ENCODE measurements at regions not wholly inside any gene's neighbourhood (a gene's known extent, or its start where the extent isn't known, plus 50 kb on each side); places are given as distances from the start of the nearest gene placed in this dataset.
"Not testable (repeated sequence)": the region's sequence is repeated elsewhere in the genome, so short reads cannot be mapped to it uniquely, and the experiment has no call there.

DNA sequence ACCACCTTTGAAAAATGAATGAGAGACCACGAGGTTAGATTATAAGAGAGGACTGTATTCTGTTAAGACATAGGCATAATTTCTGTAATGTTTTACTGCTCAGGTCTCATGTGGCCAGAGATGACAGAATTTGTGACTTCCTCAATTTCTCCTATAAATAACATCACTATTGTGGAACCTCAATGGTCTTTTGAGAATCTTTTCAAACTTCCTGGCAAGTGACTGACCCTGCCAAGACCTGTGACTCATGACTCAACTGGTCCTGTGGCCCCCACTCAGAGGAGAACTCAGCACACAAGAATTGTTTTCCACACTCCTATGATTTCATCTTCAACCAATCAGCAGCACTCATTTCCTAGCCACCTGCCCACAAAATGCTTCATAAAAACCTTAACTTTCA, 508.2 kb upstream of the ATP2B1 start:
- no peak overlapping the region for H3K4me3 Mint-ChIP-seq
- H3K27ac Mint-ChIP-seq, result no peak overlapping the region
- H3K4me1 Mint-ChIP-seq (ENCODE audit: low read depth), result no peaks in the 10 kb centered on the region
- CTCF ChIA-PET, result no interaction called here
- intact Hi-C loops (cut with micrococcal nuclease), result no loop called here
- H3K36me3 Mint-ChIP-seq (ENCODE audit: low read depth), result no peaks in the 10 kb centered on the region
- peaks cover 9% of the 10 kb centered on the region for H3K27me3 Mint-ChIP-seq (ENCODE audit: low read depth)
- peaks cover 1% of the 10 kb centered on the region for H3K9me3 Mint-ChIP-seq
- DNase-seq, result no peak

DNA sequence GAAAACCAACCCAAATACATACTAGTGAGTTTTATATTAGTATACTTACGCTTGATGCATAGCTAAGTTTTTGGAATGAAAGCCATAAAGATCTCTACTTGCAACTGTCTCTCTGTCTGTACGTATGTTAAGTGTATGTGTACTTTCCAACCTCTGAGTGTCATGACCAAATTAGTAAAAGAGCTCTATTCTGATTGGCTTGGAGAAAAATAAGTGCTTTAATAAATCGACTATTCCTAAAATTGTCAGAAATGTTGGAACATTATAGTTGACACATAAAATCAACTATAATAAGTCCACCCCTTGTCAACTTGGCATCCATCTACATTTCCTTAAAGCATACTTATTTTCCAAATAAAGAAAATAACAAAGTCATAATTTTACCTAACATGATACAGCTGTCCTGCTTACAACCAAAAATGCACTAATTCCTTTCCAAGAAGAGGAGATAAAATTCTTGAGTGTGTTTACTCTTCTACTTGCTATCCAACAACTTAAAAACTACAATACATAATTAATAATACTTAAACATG, 507.4 kb upstream of the ATP2B1 start:
- intact Hi-C loops (cut with micrococcal nuclease), result no loop called here
- no peak overlapping the region for H3K27ac Mint-ChIP-seq
- H3K4me1 Mint-ChIP-seq (ENCODE audit: low read depth), result no peaks in the 10 kb centered on the region
- no peaks in the 10 kb centered on the region for H3K36me3 Mint-ChIP-seq (ENCODE audit: low read depth)
- no peak for DNase-seq
- H3K9me3 Mint-ChIP-seq, result peaks cover 1% of the 10 kb centered on the region
- peaks cover 9% of the 10 kb centered on the region for H3K27me3 Mint-ChIP-seq (ENCODE audit: low read depth)
- no peak overlapping the region for H3K4me3 Mint-ChIP-seq
- CTCF ChIA-PET, result no interaction called here

DNA sequence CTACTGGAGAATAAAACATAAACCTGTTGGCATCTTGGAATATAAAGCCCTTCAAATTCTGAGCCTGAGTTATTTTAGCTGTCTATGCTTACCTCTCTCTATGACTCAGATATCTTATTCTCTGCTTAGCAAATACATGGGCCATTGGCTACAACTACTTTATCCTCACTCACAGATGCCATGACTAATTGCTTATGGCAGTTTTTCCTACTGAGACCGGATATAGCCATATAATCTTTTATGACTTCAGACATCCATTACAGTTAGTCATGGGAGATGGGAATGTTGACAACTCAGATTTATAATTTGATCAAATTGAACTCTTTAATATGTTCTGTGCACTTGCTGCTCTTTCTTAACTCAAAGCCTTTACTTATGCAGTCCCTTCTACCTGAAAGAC, 502.4 kb upstream of the ATP2B1 start:
- H3K36me3 Mint-ChIP-seq (ENCODE audit: low read depth), result no peaks in the 10 kb centered on the region
- peaks cover 4% of the 10 kb centered on the region for H3K27me3 Mint-ChIP-seq (ENCODE audit: low read depth)
- CTCF ChIA-PET, result no interaction called here
- H3K9me3 Mint-ChIP-seq, result peaks cover 16% of the 10 kb centered on the region
- H3K27ac Mint-ChIP-seq, result no peak overlapping the region
- intact Hi-C loops (cut with micrococcal nuclease), result no loop called here
- H3K4me3 Mint-ChIP-seq, result no peak overlapping the region
- H3K4me1 Mint-ChIP-seq (ENCODE audit: low read depth), result no peaks in the 10 kb centered on the region
- DNase-seq, result no peak

DNA sequence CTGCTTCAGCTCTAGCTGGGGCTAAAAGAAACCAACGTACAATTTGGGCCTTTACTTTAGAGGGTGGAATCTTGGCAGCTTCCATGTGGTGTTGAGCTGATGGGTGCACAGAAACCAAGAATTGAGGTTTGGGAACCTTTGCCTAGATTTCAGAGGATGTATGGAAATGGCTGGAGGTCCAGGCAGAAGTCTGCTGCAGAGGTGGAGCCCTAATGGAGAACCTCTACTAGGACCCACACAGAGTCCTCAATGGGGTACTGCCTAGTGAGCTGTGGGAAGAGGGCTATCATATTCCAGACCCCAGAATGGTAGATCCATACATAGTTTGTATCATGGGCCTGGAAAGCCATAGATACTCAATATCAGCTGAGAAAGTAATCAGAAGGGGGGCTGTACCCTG, 500.4 kb upstream of the ATP2B1 start:
- CTCF ChIA-PET, result no interaction called here

DNA sequence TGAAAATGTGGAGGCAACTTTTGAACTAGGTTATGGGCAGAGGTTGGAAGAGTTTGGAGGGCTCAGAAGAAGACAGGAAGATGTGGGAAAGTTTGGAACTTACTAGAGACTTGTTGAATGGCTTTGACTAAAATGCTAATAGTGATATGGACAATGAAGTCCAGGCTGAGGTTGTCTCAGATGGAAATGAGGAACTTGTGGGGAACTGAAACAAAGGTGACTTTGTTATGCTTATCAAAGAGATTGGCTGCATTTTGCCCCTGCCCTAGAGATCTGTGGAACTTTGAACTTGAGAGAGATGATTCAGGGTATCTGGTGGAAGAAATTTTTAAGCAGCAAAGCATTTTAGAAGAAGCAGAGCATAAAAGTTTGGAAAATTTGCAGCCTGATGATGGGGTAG, 499.7 kb upstream of the ATP2B1 start:
- peaks cover 16% of the 10 kb centered on the region for H3K9me3 Mint-ChIP-seq
- intact Hi-C loops (cut with micrococcal nuclease); DNase-seq; CTCF ChIA-PET; H3K4me1 Mint-ChIP-seq (ENCODE audit: low read depth); H3K4me3 Mint-ChIP-seq; H3K36me3 Mint-ChIP-seq (ENCODE audit: low read depth); H3K27me3 Mint-ChIP-seq (ENCODE audit: low read depth); H3K27ac Mint-ChIP-seq: not testable (repeated sequence)

More for the DNA sequence above, 500.4 kb upstream of the ATP2B1 start:
- intact Hi-C loops (cut with micrococcal nuclease), result no loop called here
- Mint-ChIP-seq H3K4me1 (ENCODE audit: low read depth) (no peaks in the 10 kb centered on the region), H3K9me3 (peaks cover 16% of the 10 kb centered on the region), H3K36me3 (ENCODE audit: low read depth) (no peaks in the 10 kb centered on the region), H3K27ac (no peak overlapping the region), H3K4me3 (no peak overlapping the region), H3K27me3 (ENCODE audit: low read depth) (no peaks in the 10 kb centered on the region)
- DNase-seq, result no peak

DNA sequence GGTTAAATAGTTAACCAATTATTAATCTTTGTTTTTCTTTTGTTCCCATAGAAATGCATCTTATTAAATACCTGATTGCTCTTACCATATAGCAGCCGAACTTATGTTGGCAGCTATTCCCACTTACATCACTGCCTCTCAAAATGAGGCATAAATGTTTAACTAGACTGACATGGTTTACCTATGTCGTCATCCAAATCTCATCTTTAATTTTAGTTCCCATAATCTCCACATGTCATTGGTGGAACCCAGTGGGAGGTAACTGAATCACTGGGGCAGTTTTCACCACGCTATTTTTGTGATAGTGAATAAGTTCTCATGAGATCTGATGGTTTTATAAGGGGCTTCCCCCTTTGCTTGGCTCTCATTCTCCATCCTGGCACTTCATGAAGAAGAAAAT, 499.2 kb upstream of the ATP2B1 start:
- intact Hi-C loops (cut with micrococcal nuclease), result no loop called here
- Mint-ChIP-seq H3K36me3 (ENCODE audit: low read depth) (no peaks in the 10 kb centered on the region), H3K27me3 (ENCODE audit: low read depth) (no peaks in the 10 kb centered on the region), H3K4me1 (ENCODE audit: low read depth) (no peaks in the 10 kb centered on the region), H3K4me3 (no peak overlapping the region), H3K27ac (no peak overlapping the region), H3K9me3 (peaks cover 16% of the 10 kb centered on the region)
- CTCF ChIA-PET, result no interaction called here
- no peak for DNase-seq

DNA sequence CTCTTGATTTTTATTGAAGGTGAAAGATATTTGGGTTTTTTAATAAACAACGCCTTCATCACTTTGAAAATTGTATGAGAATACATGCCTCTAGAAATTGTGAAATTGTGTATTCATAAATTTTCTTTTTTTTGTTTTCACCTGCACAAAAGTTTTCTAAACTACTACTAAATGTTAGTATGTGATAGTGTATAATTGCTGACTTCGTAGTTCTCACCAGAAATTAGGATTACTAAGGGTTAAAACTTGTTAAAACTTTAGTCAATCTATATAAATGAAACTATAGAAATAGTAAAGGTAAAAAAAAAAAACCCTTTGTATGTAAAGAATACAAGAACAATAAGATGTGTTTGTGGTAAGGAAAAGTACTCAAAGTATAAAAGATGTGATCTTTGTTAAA, 496.5 kb upstream of the ATP2B1 start:
- H3K27me3 Mint-ChIP-seq (ENCODE audit: low read depth), result no peaks in the 10 kb centered on the region
- no peak overlapping the region for H3K27ac Mint-ChIP-seq
- H3K9me3 Mint-ChIP-seq, result peaks cover 16% of the 10 kb centered on the region
- H3K4me3 Mint-ChIP-seq, result no peak overlapping the region
- no peaks in the 10 kb centered on the region for H3K4me1 Mint-ChIP-seq (ENCODE audit: low read depth)
- no peak for DNase-seq
- no peaks in the 10 kb centered on the region for H3K36me3 Mint-ChIP-seq (ENCODE audit: low read depth)
- CTCF ChIA-PET, result no interaction called here
- intact Hi-C loops (cut with micrococcal nuclease), result no loop called here

DNA sequence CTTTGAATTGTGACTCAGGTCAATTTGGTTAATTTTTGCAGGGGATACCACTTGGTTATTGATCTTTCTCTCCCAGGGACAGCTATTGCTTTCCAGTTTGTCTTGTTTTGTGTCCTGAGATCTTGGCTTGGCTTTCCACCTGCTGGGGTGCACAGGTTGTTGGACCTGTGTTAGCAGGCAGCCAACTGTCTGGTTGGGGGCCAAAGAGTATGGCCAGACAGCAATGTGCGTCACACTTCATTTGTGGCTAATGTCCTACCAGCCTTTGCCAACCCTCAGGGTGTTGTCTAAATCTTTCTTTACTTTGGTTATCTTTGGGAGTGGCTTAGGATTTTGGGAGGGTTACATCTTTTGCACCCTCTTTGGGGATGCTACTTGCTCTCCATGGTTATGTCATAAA, 494.9 kb upstream of the ATP2B1 start:
- Mint-ChIP-seq H3K27ac (no peak overlapping the region), H3K4me1 (ENCODE audit: low read depth) (peaks cover 10% of the 10 kb centered on the region), H3K4me3 (no peak overlapping the region), H3K36me3 (ENCODE audit: low read depth) (no peaks in the 10 kb centered on the region), H3K27me3 (ENCODE audit: low read depth) (no peaks in the 10 kb centered on the region), H3K9me3 (peaks cover 6% of the 10 kb centered on the region)
- CTCF ChIA-PET, result no interaction called here
- intact Hi-C loops (cut with micrococcal nuclease), result no loop called here
- DNase-seq, result no peak

DNA sequence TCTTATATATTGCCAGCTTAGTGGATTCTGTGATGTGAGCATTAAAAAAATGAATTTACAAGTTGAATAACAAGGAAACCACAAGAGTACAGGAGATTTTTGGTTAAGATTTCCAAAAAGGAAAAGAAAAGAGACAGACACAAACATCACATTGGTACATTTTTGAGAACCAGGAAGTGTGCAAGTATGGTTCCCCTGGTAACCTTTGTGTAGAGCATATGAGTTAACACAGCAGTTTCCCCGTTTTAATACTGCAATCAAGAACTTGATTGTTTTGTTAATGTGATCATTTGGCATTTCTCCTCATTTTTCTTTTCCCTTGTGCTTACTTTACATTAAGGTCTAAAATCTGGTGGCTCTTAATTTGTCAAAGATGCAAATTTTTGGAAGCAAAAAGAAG, 490.4 kb upstream of the ATP2B1 start:
- peaks cover 10% of the 10 kb centered on the region for H3K4me1 Mint-ChIP-seq (ENCODE audit: low read depth)
- H3K27me3 Mint-ChIP-seq (ENCODE audit: low read depth), result peaks cover 4% of the 10 kb centered on the region
- intact Hi-C loops (cut with micrococcal nuclease), result no loop called here
- no peaks in the 10 kb centered on the region for H3K36me3 Mint-ChIP-seq (ENCODE audit: low read depth)
- no peak for DNase-seq
- H3K9me3 Mint-ChIP-seq, result no peaks in the 10 kb centered on the region
- no peak overlapping the region for H3K27ac Mint-ChIP-seq
- H3K4me3 Mint-ChIP-seq, result no peak overlapping the region
- CTCF ChIA-PET, result interaction anchor here (0.7 kb wide), 1 partner anchor 15 kb away, joined by 3 read pairs; no protein-coding TSS in a partner anchor

DNA sequence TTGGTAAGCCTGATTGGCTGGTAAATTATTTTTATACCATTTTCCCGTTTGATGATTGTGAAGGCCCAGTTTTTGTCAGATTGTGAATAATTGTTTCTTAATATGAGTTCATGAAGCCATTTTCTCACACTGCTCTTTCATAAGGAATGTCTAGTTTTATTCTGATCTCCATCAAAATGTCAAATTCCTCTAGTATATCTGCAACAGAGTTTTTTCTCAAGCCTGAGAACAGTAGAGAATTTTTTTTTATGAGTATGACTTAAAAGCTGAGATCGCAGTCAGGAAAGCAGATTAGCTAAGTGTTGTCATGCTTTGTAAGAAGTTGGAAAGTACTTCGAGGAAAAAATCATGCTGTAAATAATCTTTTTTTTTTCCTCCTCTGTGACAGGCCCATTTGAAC, 484.9 kb upstream of the ATP2B1 start:
- CTCF ChIA-PET, result no interaction called here
- H3K9me3 Mint-ChIP-seq, result no peaks in the 10 kb centered on the region
- H3K27ac Mint-ChIP-seq, result no peak overlapping the region
- intact Hi-C loops (cut with micrococcal nuclease), result no loop called here
- no peak for DNase-seq
- H3K4me3 Mint-ChIP-seq, result no peak overlapping the region
- peaks cover 4% of the 10 kb centered on the region for H3K27me3 Mint-ChIP-seq (ENCODE audit: low read depth)
- H3K36me3 Mint-ChIP-seq (ENCODE audit: low read depth), result no peaks in the 10 kb centered on the region
- H3K4me1 Mint-ChIP-seq (ENCODE audit: low read depth), result no peaks in the 10 kb centered on the region

DNA sequence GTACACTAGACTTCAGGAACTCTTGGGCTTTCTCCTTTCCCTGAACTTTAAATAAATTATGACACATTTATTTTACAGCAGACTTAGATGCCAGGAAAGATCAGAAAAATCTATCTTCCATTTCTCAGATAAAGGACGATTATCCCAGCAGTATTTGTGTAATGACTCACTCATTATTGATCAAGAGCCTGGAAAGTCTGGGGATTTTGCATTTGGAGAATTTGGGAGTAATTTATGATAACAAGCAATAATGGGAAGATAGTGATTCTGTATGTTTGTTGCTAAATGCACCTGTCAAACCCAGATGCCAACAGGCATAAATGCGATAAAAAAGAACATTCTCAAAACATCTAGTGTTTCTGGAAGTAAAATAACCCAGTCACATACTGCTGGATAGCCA, 480.2 kb upstream of the ATP2B1 start:
- Mint-ChIP-seq H3K4me3 (no peak overlapping the region), H3K27ac (no peak overlapping the region), H3K27me3 (ENCODE audit: low read depth) (peaks cover 5% of the 10 kb centered on the region), H3K9me3 (peaks cover under 1% of the 10 kb centered on the region), H3K36me3 (ENCODE audit: low read depth) (no peaks in the 10 kb centered on the region), H3K4me1 (ENCODE audit: low read depth) (no peaks in the 10 kb centered on the region)
- intact Hi-C loops (cut with micrococcal nuclease), result no loop called here
- no peak for DNase-seq
- CTCF ChIA-PET, result no interaction called here

DNA sequence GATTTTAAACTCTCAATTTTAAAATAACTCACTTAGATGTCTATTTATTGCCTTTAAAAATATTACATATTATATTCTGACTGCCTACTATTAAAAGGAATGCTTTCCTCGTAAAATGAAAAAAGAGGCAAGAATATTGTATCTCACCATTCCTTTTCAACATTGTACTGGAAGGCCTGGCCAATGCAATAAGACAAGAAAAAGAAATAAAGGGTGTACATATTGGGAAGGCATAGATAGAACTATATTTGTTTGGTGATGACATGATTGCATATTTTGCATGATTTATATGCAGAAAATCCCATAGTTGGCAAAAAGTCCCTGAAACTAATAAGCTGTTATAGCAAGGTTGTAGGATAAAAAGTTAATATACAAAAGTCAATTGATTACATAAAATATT, 474.6 kb upstream of the ATP2B1 start:
- CTCF ChIA-PET, result interaction anchor here (0.9 kb wide), 1 partner anchor 319 kb away, joined by 3 read pairs; no protein-coding TSS in a partner anchor
- H3K4me3 Mint-ChIP-seq, result no peak overlapping the region
- no peaks in the 10 kb centered on the region for H3K36me3 Mint-ChIP-seq (ENCODE audit: low read depth)
- H3K9me3 Mint-ChIP-seq, result peaks cover 5% of the 10 kb centered on the region
- H3K4me1 Mint-ChIP-seq (ENCODE audit: low read depth), result no peaks in the 10 kb centered on the region
- H3K27me3 Mint-ChIP-seq (ENCODE audit: low read depth), result peaks cover 7% of the 10 kb centered on the region
- no peak for DNase-seq
- no peak overlapping the region for H3K27ac Mint-ChIP-seq
- intact Hi-C loops (cut with micrococcal nuclease), result no loop called here

DNA sequence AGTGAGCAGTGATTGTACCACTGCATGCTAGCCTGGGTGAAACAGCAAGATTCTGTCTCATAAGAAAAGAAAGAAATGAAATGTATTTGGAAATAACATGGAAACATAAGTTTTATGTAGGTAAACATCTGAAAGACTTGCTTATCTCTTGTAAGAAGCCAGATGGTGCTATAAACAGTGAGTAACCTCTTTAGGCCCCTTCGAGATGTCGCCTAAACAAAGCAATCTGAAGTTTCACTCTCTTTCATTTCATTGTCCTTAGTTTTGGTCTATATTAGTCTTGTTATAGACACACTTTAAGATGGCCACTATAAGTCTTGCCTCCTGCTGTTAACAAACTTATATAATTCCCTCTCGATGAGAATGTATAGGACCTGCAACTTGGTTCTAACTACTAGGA, 472.6 kb upstream of the ATP2B1 start:
- no peak for DNase-seq
- Mint-ChIP-seq H3K27me3 (ENCODE audit: low read depth) (peaks cover 5% of the 10 kb centered on the region), H3K4me1 (ENCODE audit: low read depth) (no peaks in the 10 kb centered on the region), H3K4me3 (no peak overlapping the region), H3K9me3 (peaks cover 5% of the 10 kb centered on the region), H3K36me3 (ENCODE audit: low read depth) (no peaks in the 10 kb centered on the region), H3K27ac (no peak overlapping the region)
- intact Hi-C loops (cut with micrococcal nuclease), result no loop called here
- CTCF ChIA-PET, result interaction anchor here (1.3 kb wide), 1 partner anchor 17 kb away, joined by 3 read pairs; no protein-coding TSS in a partner anchor

DNA sequence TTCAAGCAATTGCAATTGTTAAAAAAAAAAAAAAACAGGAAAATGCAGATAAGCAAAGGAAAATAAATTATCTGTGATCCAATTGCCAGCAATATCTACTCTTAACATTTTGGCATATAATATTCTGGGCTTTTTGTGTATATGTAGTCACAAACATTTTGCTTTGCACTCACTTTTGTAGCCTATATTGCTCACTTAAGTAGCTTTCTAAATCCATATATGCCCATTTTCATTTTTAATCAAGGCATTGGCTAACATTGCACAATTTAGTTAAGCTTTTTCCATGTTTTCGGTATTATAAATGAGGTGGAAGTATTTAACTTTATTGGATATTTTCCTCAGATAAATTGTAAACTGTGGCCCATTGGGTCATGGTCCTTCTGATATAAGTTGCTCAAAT, 466.3 kb upstream of the ATP2B1 start:
- Mint-ChIP-seq H3K36me3 (ENCODE audit: low read depth) (no peaks in the 10 kb centered on the region), H3K9me3 (no peaks in the 10 kb centered on the region), H3K4me1 (ENCODE audit: low read depth) (no peaks in the 10 kb centered on the region), H3K27ac (no peak overlapping the region), H3K4me3 (no peak overlapping the region), H3K27me3 (ENCODE audit: low read depth) (no peaks in the 10 kb centered on the region)
- CTCF ChIA-PET, result no interaction called here
- no peak for DNase-seq
- intact Hi-C loops (cut with micrococcal nuclease), result no loop called here
